HCT116 (cell line): ENCODE measurements at regions not wholly inside any gene's neighbourhood (a gene's known extent, or its start where the extent isn't known, plus 50 kb on each side); places are given as distances from the start of the nearest gene placed in this dataset.

ENCODE experiments used
- ATAC-seq: fragments of 200-7000 bp; cut with Tn5 transposase; 2 replicates; pipeline ENCODE4 v1.9.1; 2020; ENCODE audit warnings: mild to moderate bottlenecking, moderate library complexity
- BruUV-seq: library from RNA; stranded (reverse); fragments of 400-500 nt; replicated peaks from 2 replicates; lab custom pipeline; 2021; lab: Mats Ljungman, UMichigan
- CTCF ChIA-PET: fragments of 300-600 bp; sonication (Branson Sonifier 250); formaldehyde crosslinking; loops from one replicate; lab custom pipeline; 2021; ENCODE audit warnings: antibody characterized with exemption; lab: Charles Lee
- POLR2A ChIA-PET: fragments of 300-600, 350-600 bp; sonication (Branson Sonifier 250); formaldehyde crosslinking; loops from one replicate; lab custom pipeline; 2021; ENCODE audit warnings: antibody characterized with exemption; lab: Charles Lee
- RAD21 ChIA-PET, 2 experiments: fragments of 300-600 bp; sonication (Branson Sonifier 250); formaldehyde crosslinking; loops; one replicate each; lab custom pipeline; 2023; ENCODE audit warnings: low total read pairs in 2 of 2; ENCODE audit not compliant: uncharacterized antibody in 2 of 2, unreplicated experiment in 2 of 2, low non-redundant PET in 1 of 2; lab: Charles Lee
- DNase-seq: peaks from one replicate; pipeline ENCODE4 v3.0.0-alpha.2; 2010; ENCODE audit warnings: low read depth, low spot score
- H2AFZ ChIP-seq: fragments of 200-600 bp; shearing (Covaris generic), sonication (generic); 2 replicates; pipeline ENCODE4 v1.6.1; 2017; ENCODE audit warnings: low read depth, mixed run types, mixed read lengths, antibody characterized with exemption, low read length; ENCODE audit not compliant: poor library complexity, severe bottlenecking
- H3K27ac ChIP-seq: 2 replicates; pipeline ENCODE4 v1.5.1; 2012; ENCODE audit warnings: low read depth, low read length
- H3K27me3 ChIP-seq: fragments of 200-600 bp; sonication (generic); 2 replicates; pipeline ENCODE4 v1.6.1; 2016; ENCODE audit warnings: mixed run types, low read length, mixed read lengths; ENCODE audit not compliant: insufficient read depth
- H3K36me3 ChIP-seq, 2 experiments: fragments of 200-500 bp in 1 of 2; fragments of 200-600 bp in 1 of 2; sonication (Bioruptor generic) in 1 of 2; sonication (generic) in 1 of 2; 2 replicates each; pipeline versions ENCODE4 v1.5.1 to v1.6.1; 2014 to 2016; ENCODE audit warnings: low read length in 2 of 2, inconsistent platforms in 1 of 2, mixed read lengths in 1 of 2, mixed run types in 1 of 2; ENCODE audit not compliant: insufficient read depth in 2 of 2, control insufficient read depth in 1 of 2
- H3K4me1 ChIP-seq, 2 experiments: fragments of 200-600 bp in 1 of 2; sonication (generic) in 1 of 2; 2 replicates each; pipeline versions ENCODE4 v1.5.1 to v1.6.1; 2012 to 2017; ENCODE audit warnings: low read length in 2 of 2, inconsistent platforms in 1 of 2, mild to moderate bottlenecking in 1 of 2, mixed read lengths in 1 of 2, mixed run types in 1 of 2, moderate library complexity in 1 of 2; ENCODE audit not compliant: insufficient read depth in 2 of 2, control insufficient read depth in 1 of 2
- H3K4me2 ChIP-seq: fragments of 200-600 bp; sonication (generic); 2 replicates; pipeline ENCODE4 v1.6.1; 2017; ENCODE audit warnings: mixed run types, low read length, mixed read lengths
- H3K4me3 ChIP-seq, 2 experiments: fragments of 200-600 bp in 1 of 2; sonication (generic) in 1 of 2; replicated peaks in 1 of 2; 2 replicates each; pipeline ENCODE4 v1.5.1; 2011 to 2016; ENCODE audit warnings: low read length in 2 of 2, control low read depth in 1 of 2, low read depth in 1 of 2, mild to moderate bottlenecking in 1 of 2, mixed read lengths in 1 of 2, mixed run types in 1 of 2
- H3K79me2 ChIP-seq: fragments of 200-600 bp; sonication (generic); 2 replicates; pipeline ENCODE4 v1.6.1; 2017; ENCODE audit warnings: mild to moderate bottlenecking, mixed run types, low read length, moderate library complexity, mixed read lengths; ENCODE audit not compliant: insufficient read depth
- H3K9ac ChIP-seq: fragments of 200-600 bp; sonication (generic); 2 replicates; pipeline ENCODE4 v1.6.1; 2016; ENCODE audit warnings: low read length, mixed read lengths
- H3K9me2 ChIP-seq: fragments of 200-600 bp; sonication (generic), shearing (Covaris generic); 2 replicates; pipeline ENCODE4 v1.6.1; 2017; ENCODE audit warnings: mixed run types, mild to moderate bottlenecking, moderate library complexity; ENCODE audit not compliant: insufficient read depth
- H3K9me3 ChIP-seq, 2 experiments: fragments of 200-500 bp in 1 of 2; fragments of 200-600 bp in 1 of 2; sonication (Bioruptor generic) in 1 of 2; sonication (generic) in 1 of 2; 2 replicates each; pipeline ENCODE4 v1.6.1; 2014 to 2017; ENCODE audit warnings: low read length in 2 of 2, mixed read lengths in 2 of 2, inconsistent platforms in 1 of 2, low read depth in 1 of 2, mild to moderate bottlenecking in 1 of 2, mixed run types in 1 of 2, moderate library complexity in 1 of 2; ENCODE audit not compliant: control insufficient read depth in 1 of 2, insufficient read depth in 1 of 2
- H4K20me1 ChIP-seq: fragments of 200-600 bp; sonication (generic), shearing (Covaris generic); 2 replicates; pipeline ENCODE4 v1.6.1; 2017; ENCODE audit warnings: mixed run types, mild to moderate bottlenecking, moderate library complexity; ENCODE audit not compliant: insufficient read depth
- ATF3 ChIP-seq: IDR thresholded peaks from 2 replicates; pipeline ENCODE4 v1.6.1; 2012
- CBX3 ChIP-seq: IDR thresholded peaks from 2 replicates; pipeline ENCODE4 v1.6.1; 2012; ENCODE audit warnings: low read depth
- CEBPB ChIP-seq: IDR thresholded peaks from 2 replicates; pipeline ENCODE4 v1.6.1; 2012; ENCODE audit warnings: low read depth
- EGR1 ChIP-seq: IDR thresholded peaks from 2 replicates; pipeline ENCODE4 v1.6.1; 2012; ENCODE audit warnings: low read depth
- ELF1 ChIP-seq: IDR thresholded peaks from 2 replicates; pipeline ENCODE4 v1.6.1; 2012; ENCODE audit warnings: low read depth, borderline replicate concordance
- EZH2phosphoT487 ChIP-seq: fragments of 200-600 bp; IDR thresholded peaks from 2 replicates; pipeline ENCODE4 v1.6.1; 2018; ENCODE audit warnings: antibody characterized with exemption, borderline replicate concordance
- FOSL1 ChIP-seq: IDR thresholded peaks from 2 replicates; pipeline ENCODE4 v1.6.1; 2012; ENCODE audit warnings: low read depth
- JUND ChIP-seq: IDR thresholded peaks from 2 replicates; pipeline ENCODE4 v1.6.1; 2012
- POLR2AphosphoS5 ChIP-seq: IDR thresholded peaks from 2 replicates; pipeline ENCODE4 v1.6.1; 2011; ENCODE audit warnings: mild to moderate bottlenecking, low read depth, low read length, moderate library complexity
- SIN3A ChIP-seq: IDR thresholded peaks from 2 replicates; pipeline ENCODE4 v1.6.1; 2012; ENCODE audit warnings: low read depth
- SP1 ChIP-seq: IDR thresholded peaks from 2 replicates; pipeline ENCODE4 v1.6.1; 2012; ENCODE audit warnings: low read depth
- TCF7L2 ChIP-seq: IDR thresholded peaks from 2 replicates; pipeline ENCODE4 v1.7.0; 2011; ENCODE audit warnings: borderline replicate concordance, inconsistent platforms; ENCODE audit not compliant: insufficient read depth, insufficient read length; ENCODE audit errors: extremely low read depth
- ZBTB33 ChIP-seq: IDR thresholded peaks from 2 replicates; pipeline ENCODE4 v1.6.1; 2011; ENCODE audit warnings: mild to moderate bottlenecking, low read length, moderate library complexity; ENCODE audit not compliant: insufficient replicate concordance; ENCODE audit errors: extremely low read depth
- ZNF274 ChIP-seq: fragments of 200-500 bp; sonication (Bioruptor generic); IDR thresholded peaks from 2 replicates; pipeline ENCODE4 v1.6.1; 2014; ENCODE audit warnings: mild to moderate bottlenecking, low read depth, low read length, inconsistent platforms
- intact Hi-C: fragments of 100-400 bp; cut with micrococcal nuclease; formaldehyde crosslinking; loops from 2 replicates; pipeline ENCODE4 v1.10.0; 2022
- TF ChIP-seq, protein P1 (sequence below), 3 experiments: fragments of 200-600 bp in 1 of 3; sonication (generic) in 1 of 3; IDR thresholded peaks in 2 of 3; conservative IDR thresholded peaks in 1 of 3; 2 replicates each; pipeline ENCODE4 v1.5.1; 2012 to 2017; ENCODE audit warnings: low read depth in 2 of 3, low read length in 2 of 3, antibody characterized with exemption in 1 of 3, borderline replicate concordance in 1 of 3, control low read depth in 1 of 3, mild to moderate bottlenecking in 1 of 3, mixed read lengths in 1 of 3, mixed run types in 1 of 3, moderate library complexity in 1 of 3; ENCODE audit not compliant: insufficient read depth in 1 of 3
- TF ChIP-seq, protein P2 (sequence below): IDR thresholded peaks from 2 replicates; pipeline ENCODE4 v1.6.1; 2012

GRCh38 chr5:39947657-39948056 is 522.9 kb upstream of the DAB2 start:
- Histone ChIP-seq H3K27me3 (no peaks in the 10 kb centered on the region), H3K9ac (no peak overlapping the region), H3K36me3 (no peaks in the 10 kb centered on the region), H3K79me2 (no peaks in the 10 kb centered on the region), H2AFZ (no peak overlapping the region), H4K20me1 (no peaks in the 10 kb centered on the region), H3K4me3 (no peak overlapping the region), H3K9me3 (no peaks in the 10 kb centered on the region), H3K27ac (no peak overlapping the region), H3K9me2 (no peaks in the 10 kb centered on the region), H3K4me1 (no peaks in the 10 kb centered on the region), H3K4me2 (no peak overlapping the region)
- RAD21 ChIA-PET = no interaction called here
- DNase-seq (no peak), ATAC-seq (no peak)
- POLR2A ChIA-PET = no interaction called here
- CTCF ChIA-PET = interaction anchor here (0.9 kb wide), 1 partner anchor 742 kb away, joined by 3 read pairs; no protein-coding TSS in a partner anchor
- no TSS peak for BruUV-seq
- intact Hi-C loops = loop anchor here (5.0 to 10.0 kb wide), 3 partner anchors 235 to 927 kb away; no protein-coding TSS in a partner anchor
- no peak for TF ChIP-seq CBX3
- TF ChIP-seq EGR1 = no peak
- no peak for TF ChIP-seq JUND
- no peak for TF ChIP-seq SIN3A
- TF ChIP-seq SP1 = no peak
- TF ChIP-seq CEBPB = no peak
- no peak for TF ChIP-seq TCF7L2
- TF ChIP-seq ATF3 = no peak
- TF ChIP-seq ZBTB33 = no peak
- no peak for TF ChIP-seq ZNF274
- TF ChIP-seq ELF1 = no peak
- TF ChIP-seq, protein P1, sequence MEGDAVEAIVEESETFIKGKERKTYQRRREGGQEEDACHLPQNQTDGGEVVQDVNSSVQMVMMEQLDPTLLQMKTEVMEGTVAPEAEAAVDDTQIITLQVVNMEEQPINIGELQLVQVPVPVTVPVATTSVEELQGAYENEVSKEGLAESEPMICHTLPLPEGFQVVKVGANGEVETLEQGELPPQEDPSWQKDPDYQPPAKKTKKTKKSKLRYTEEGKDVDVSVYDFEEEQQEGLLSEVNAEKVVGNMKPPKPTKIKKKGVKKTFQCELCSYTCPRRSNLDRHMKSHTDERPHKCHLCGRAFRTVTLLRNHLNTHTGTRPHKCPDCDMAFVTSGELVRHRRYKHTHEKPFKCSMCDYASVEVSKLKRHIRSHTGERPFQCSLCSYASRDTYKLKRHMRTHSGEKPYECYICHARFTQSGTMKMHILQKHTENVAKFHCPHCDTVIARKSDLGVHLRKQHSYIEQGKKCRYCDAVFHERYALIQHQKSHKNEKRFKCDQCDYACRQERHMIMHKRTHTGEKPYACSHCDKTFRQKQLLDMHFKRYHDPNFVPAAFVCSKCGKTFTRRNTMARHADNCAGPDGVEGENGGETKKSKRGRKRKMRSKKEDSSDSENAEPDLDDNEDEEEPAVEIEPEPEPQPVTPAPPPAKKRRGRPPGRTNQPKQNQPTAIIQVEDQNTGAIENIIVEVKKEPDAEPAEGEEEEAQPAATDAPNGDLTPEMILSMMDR (IDR thresholded peaks at IDR 0.05 in 2 of 3, conservative IDR thresholded peaks at IDR 0.05 in 1 of 3; ENCODE audit: borderline replicate concordance in 1 of 3, insufficient read depth in 1 of 3, low read depth in 2 of 3, low read length in 2 of 3) = no peak
- no peak for TF ChIP-seq POLR2AphosphoS5
- TF ChIP-seq, protein P2, sequence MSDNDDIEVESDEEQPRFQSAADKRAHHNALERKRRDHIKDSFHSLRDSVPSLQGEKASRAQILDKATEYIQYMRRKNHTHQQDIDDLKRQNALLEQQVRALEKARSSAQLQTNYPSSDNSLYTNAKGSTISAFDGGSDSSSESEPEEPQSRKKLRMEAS = no peak
- no peak for TF ChIP-seq FOSL1
- TF ChIP-seq EZH2phosphoT487 = no peak
